PC-9 (cell line): ENCODE measurements at regions not wholly inside any gene's neighbourhood (a gene's known extent, or its start where the extent isn't known, plus 50 kb on each side); places are given as distances from the start of the nearest gene placed in this dataset.

Experiments used
- BruUV-seq: library from RNA; stranded (reverse); fragments of 400-500 nt; replicated peaks from 2 replicates; lab custom pipeline; 2021; lab: Mats Ljungman, UMichigan
- CTCF ChIA-PET: fragments of 300-600 bp; sonication (Branson Sonifier 250); formaldehyde crosslinking; loops from one replicate; lab custom pipeline; 2022; ENCODE audit warnings: antibody characterized with exemption; lab: Charles Lee
- POLR2A ChIA-PET: fragments of 300-600 bp; sonication (Branson Sonifier 250); formaldehyde crosslinking; loops from one replicate; lab custom pipeline; 2022; ENCODE audit warnings: antibody characterized with exemption; ENCODE audit not compliant: unreplicated experiment; lab: Charles Lee
- DNase-seq, 2 experiments: peaks; one replicate each; pipeline versions ENCODE4 v3.0.0 to v3.0.0-alpha.2; 2015 to 2022; ENCODE audit warnings: mixed read lengths in 1 of 2
- H2AFZ ChIP-seq: fragments of 200-600 bp; sonication (generic); 2 replicates; pipeline ENCODE4 v1.8.1; 2017; ENCODE audit warnings: antibody characterized with exemption
- H3F3A ChIP-seq: fragments of 200-600 bp; sonication (generic); 2 replicates; pipeline ENCODE4 v1.8.1; 2017; ENCODE audit warnings: antibody characterized with exemption, mild to moderate bottlenecking, low read depth; ENCODE audit not compliant: insufficient read depth
- H3K27ac ChIP-seq: fragments of 200-600 bp; sonication (generic); 2 replicates; pipeline ENCODE4 v1.6.1; 2016; ENCODE audit warnings: mixed run types
- H3K27me3 ChIP-seq: fragments of 200-600 bp; sonication (generic); 2 replicates; pipeline ENCODE4 v1.6.1; 2016; ENCODE audit warnings: low read depth, mixed run types; ENCODE audit not compliant: insufficient read depth
- H3K36me3 ChIP-seq: fragments of 200-600 bp; sonication (generic); 2 replicates; pipeline ENCODE4 v1.6.1; 2016; ENCODE audit warnings: low read depth, mixed run types
- H3K4me1 ChIP-seq: fragments of 200-600 bp; sonication (generic); replicated peaks from 2 replicates; pipeline ENCODE4 v1.6.1; 2016; ENCODE audit warnings: mixed run types; ENCODE audit not compliant: insufficient read depth
- H3K4me2 ChIP-seq: fragments of 200-600 bp; sonication (generic); 2 replicates; pipeline ENCODE4 v1.6.1; 2017; ENCODE audit warnings: mixed run types
- H3K4me3 ChIP-seq: fragments of 200-600 bp; sonication (generic); 2 replicates; pipeline ENCODE4 v1.6.1; 2016; ENCODE audit warnings: mixed run types
- H3K79me2 ChIP-seq: fragments of 200-600 bp; sonication (generic); 2 replicates; pipeline ENCODE4 v1.6.1; 2017; ENCODE audit warnings: low read depth, mixed run types
- H3K9me2 ChIP-seq: fragments of 200-600 bp; sonication (generic); 2 replicates; pipeline ENCODE4 v1.8.1; 2017; ENCODE audit warnings: mild to moderate bottlenecking; ENCODE audit not compliant: insufficient read depth
- H3K9me3 ChIP-seq: fragments of 200-600 bp; sonication (generic); 2 replicates; pipeline ENCODE4 v1.8.1; 2016; ENCODE audit warnings: low read depth; ENCODE audit not compliant: insufficient read depth
- H4K20me1 ChIP-seq: fragments of 200-600 bp; sonication (generic); 2 replicates; pipeline ENCODE4 v1.8.1; 2017; ENCODE audit not compliant: insufficient read depth
- CTCF ChIP-seq: fragments of 200-600 bp; sonication (generic); conservative IDR thresholded peaks from 2 replicates; pipeline ENCODE4 v1.6.1; 2017; ENCODE audit warnings: mixed run types, antibody characterized with exemption, mild to moderate bottlenecking, moderate library complexity
- EZH2 ChIP-seq: fragments of 200-600 bp; sonication (generic); IDR thresholded peaks from 2 replicates; pipeline ENCODE4 v1.8.0; 2017; ENCODE audit warnings: antibody characterized with exemption, low read depth
- intact Hi-C: fragments of 100-400 bp; cut with micrococcal nuclease; formaldehyde crosslinking; loops from one replicate; pipeline ENCODE4 v1.10.0; 2022; ENCODE audit not compliant: unreplicated experiment

DNA sequence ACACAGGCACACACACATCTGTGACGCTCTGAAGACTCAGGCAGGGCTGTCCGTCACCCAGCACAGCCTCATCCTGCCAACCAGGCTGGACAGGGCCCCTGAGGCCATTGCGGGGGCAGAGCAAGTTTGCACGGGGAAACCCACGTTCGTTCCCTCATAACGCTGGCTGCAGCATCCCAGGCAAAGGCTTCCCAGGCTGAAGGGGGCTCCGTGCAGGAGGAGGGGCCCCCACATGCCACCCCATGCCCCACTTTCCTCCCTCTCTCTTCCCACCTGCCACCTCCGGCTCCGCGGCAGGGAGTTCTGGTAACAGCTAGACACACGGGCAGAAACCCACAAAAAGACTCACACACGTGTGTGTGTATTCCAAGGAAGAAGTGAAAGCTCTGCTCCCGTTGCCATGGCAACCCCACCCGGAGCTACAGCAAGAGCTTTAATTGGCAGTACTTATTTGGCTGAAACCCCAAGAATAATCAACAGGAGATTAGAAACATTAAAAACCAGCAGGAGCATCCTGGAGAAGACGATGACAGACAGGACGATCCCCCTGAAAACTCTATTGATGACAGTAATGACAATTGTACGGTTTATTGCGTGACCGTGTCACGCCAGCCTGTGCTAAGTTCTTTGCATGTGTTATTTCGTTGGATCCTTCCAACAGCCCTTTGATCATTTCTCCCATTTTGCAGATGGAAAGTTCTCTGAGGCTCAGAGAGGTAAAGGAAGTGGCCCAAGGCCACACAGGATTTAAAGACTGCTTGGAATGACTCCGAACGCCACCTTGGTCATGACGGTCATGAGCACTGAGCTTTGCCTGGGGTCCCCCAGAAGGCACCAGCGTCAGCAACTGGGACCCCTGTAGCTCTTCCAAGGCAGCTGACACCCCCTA is 247.1 kb downstream of the NPHP4 start:
- Histone ChIP-seq H3K4me1 (no peaks in the 10 kb centered on the region), H3K9me3 (no peaks in the 10 kb centered on the region), H3K9me2 (no peaks in the 10 kb centered on the region), H3K27me3 (peaks cover 56% of the 10 kb centered on the region), H3K36me3 (no peaks in the 10 kb centered on the region), H2AFZ (no peak overlapping the region), H3K27ac (no peak overlapping the region), H3K79me2 (no peaks in the 10 kb centered on the region), H3F3A (no peaks in the 10 kb centered on the region), H3K4me3 (no peak overlapping the region), H3K4me2 (no peak overlapping the region), H4K20me1 (no peaks in the 10 kb centered on the region)
- intact Hi-C loops: no loop called here
- POLR2A ChIA-PET: no interaction called here
- CTCF ChIA-PET: interaction anchor here (0.6 kb wide), 1 partner anchor 149 kb away, joined by 3 read pairs; no protein-coding TSS in a partner anchor
- no peak for TF ChIP-seq CTCF
- TF ChIP-seq EZH2: no peak
- no peak for DNase-seq
- BruUV-seq: no TSS peak

GRCh38 chr1:5744341-5744740 is 247.9 kb downstream of the NPHP4 start:
- Histone ChIP-seq H3F3A (no peaks in the 10 kb centered on the region), H3K79me2 (no peaks in the 10 kb centered on the region), H3K9me3 (no peaks in the 10 kb centered on the region), H3K27ac (no peak overlapping the region), H3K9me2 (no peaks in the 10 kb centered on the region), H3K36me3 (no peaks in the 10 kb centered on the region), H3K27me3 (peaks cover 51% of the 10 kb centered on the region), H3K4me2 (no peak overlapping the region), H3K4me1 (no peaks in the 10 kb centered on the region), H3K4me3 (no peak overlapping the region), H4K20me1 (no peaks in the 10 kb centered on the region), H2AFZ (no peak overlapping the region)
- CTCF ChIA-PET: no interaction called here
- no TSS peak for BruUV-seq
- intact Hi-C loops: no loop called here
- DNase-seq: no peak
- POLR2A ChIA-PET: no interaction called here
- TF ChIP-seq CTCF: no peak
- TF ChIP-seq EZH2: no peak

DNA sequence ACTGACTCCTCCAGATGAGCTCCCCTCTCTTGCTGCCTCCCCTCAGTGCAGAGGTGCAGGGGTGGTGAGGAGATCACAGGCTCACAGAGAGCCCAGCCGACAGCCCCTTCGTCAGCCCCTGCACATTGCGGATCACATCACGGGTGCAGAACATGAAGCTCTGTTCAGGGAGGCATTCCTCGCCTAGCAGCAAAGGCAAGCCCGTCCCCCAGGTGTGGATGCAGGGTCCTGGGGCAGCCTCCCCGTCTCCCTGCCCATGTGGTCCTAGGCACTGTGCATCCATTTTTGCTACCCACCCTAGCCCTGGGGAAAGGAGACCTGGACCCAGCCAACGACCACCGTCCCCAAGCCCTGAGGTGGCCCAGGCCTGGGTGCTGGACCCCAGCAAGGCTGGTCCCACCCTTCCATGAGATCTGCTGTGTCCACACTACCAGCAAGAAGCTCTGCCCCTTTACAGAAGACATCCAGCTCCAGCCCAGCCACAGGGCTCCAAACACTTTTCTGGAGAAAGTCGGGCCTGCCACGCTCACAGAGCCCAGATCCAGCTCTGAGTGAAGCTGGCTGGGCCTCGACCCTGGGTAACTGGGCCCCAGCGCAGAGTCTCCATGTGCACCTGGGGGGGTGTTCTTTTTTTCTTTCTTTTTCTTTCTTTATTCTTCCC is 248.7 kb downstream of the NPHP4 start:
- H3F3A ChIP-seq: no peaks in the 10 kb centered on the region
- no peak overlapping the region for H3K4me2 ChIP-seq
- POLR2A ChIA-PET: interaction anchor here (0.6 kb wide), 1 partner anchor 1734 kb away, joined by 3 read pairs; no protein-coding TSS in a partner anchor
- H3K27me3 ChIP-seq: peaks cover 43% of the 10 kb centered on the region
- TF ChIP-seq CTCF (no peak), EZH2 (no peak)
- H3K4me3 ChIP-seq: no peak overlapping the region
- H2AFZ ChIP-seq: no peak overlapping the region
- H4K20me1 ChIP-seq: no peaks in the 10 kb centered on the region
- no TSS peak for BruUV-seq
- no peak overlapping the region for H3K27ac ChIP-seq
- intact Hi-C loops: no loop called here
- no peaks in the 10 kb centered on the region for H3K36me3 ChIP-seq
- no peaks in the 10 kb centered on the region for H3K9me2 ChIP-seq
- CTCF ChIA-PET: no interaction called here
- H3K79me2 ChIP-seq: no peaks in the 10 kb centered on the region
- no peak for DNase-seq
- H3K4me1 ChIP-seq: no peaks in the 10 kb centered on the region
- H3K9me3 ChIP-seq: no peaks in the 10 kb centered on the region
